Activated T-cell treated with anti-CD3 and anti-CD28 coated beads, Interleukin-2, amount 50 U/mL, for 4 hours (primary cell): ENCODE measurements at regions not wholly inside any gene's neighbourhood (a gene's known extent, or its start where the extent isn't known, plus 50 kb on each side); places are given as distances from the start of the nearest gene placed in this dataset.
A peak's percentile ranks its signal among the peaks of the same experiment; 100 is the strongest.

ENCODE experiments used
- ATAC-seq, 2 donors: fragments of 200-7000 bp; cut with Tn5 transposase; one replicate each; pipeline ENCODE4 v1.10.0; 2021
- DNase-seq: peaks from one replicate; pipeline ENCODE4 v3.0.0-alpha.2; 2020
- H3K27me3 Mint-ChIP-seq: one replicate; pipeline ENCODE4 v1.8.0; 2021; ENCODE audit warnings: low read depth, mixed read lengths
- H3K36me3 Mint-ChIP-seq: one replicate; pipeline ENCODE4 v1.8.0; 2022; ENCODE audit warnings: mixed read lengths; ENCODE audit not compliant: insufficient read depth
- H3K4me1 Mint-ChIP-seq: one replicate; pipeline ENCODE4 v1.8.0; 2021; ENCODE audit warnings: low read depth, mixed read lengths
- H3K4me3 Mint-ChIP-seq: one replicate; pipeline ENCODE4 v1.8.0; 2021; ENCODE audit warnings: mild to moderate bottlenecking, moderate library complexity, mixed read lengths
- H3K9me3 Mint-ChIP-seq: one replicate; pipeline ENCODE4 v1.8.0; 2021; ENCODE audit warnings: mixed read lengths

GRCh38 chr1:234697741-234698140 lies 87.8 kb upstream of the IRF2BP2 start:
- no peaks in the 10 kb centered on the region for H3K36me3 Mint-ChIP-seq
- H3K4me1 Mint-ChIP-seq, result peaks cover 6% of the 10 kb centered on the region
- no peak overlapping the region for H3K4me3 Mint-ChIP-seq
- ATAC-seq (no peak), DNase-seq (no peak)
- H3K9me3 Mint-ChIP-seq, result no peaks in the 10 kb centered on the region
- H3K27me3 Mint-ChIP-seq, result no peaks in the 10 kb centered on the region

DNA sequence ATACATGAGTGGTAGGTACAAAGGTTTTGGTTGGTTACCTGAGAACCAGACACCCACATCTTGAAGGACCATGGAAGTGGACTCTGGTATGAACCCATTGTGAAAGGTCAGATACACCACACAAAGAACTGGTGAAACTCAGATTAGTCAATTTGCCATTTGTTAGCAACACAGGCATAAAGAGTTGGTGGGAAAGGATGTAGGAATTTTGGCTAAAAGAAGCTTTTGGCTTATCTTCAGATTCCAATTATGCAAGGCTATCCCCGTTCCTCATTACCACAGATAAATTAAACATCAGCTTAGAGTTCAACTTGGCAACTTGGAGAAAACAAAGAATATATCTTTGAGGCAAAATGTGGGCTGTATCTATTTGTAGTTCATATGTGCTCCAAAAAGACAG lies 87.0 kb upstream of the IRF2BP2 start:
- H3K9me3 Mint-ChIP-seq, result no peaks in the 10 kb centered on the region
- H3K4me1 Mint-ChIP-seq, result peaks cover 6% of the 10 kb centered on the region
- no peaks in the 10 kb centered on the region for H3K27me3 Mint-ChIP-seq

DNA sequence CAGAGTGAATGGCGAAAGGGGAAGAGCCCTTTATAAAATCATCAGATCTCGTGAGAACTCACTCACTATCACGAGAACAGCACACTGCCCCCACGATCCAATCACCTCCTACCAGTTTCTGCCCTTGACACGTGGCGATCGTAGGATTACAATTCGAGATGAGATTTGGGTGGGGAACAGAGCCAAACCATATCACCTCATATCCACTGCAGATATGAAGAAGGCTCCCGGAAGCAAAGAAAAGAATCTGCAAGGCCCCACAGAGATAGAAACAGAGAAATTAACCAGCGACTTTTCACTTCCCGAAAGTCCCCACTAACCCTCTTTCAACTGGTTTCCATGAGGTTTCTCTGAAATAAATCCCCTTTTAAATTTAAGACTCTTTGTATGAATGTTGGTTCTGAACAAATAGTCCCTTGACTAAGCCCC lies 86.2 kb upstream of the IRF2BP2 start:
- ATAC-seq, result no peak
- H3K36me3 Mint-ChIP-seq, result no peaks in the 10 kb centered on the region
- no peaks in the 10 kb centered on the region for H3K27me3 Mint-ChIP-seq
- DNase-seq, result no peak
- peaks cover 8% of the 10 kb centered on the region for H3K4me1 Mint-ChIP-seq
- no peak overlapping the region for H3K4me3 Mint-ChIP-seq
- no peaks in the 10 kb centered on the region for H3K9me3 Mint-ChIP-seq

More for the DNA sequence above, 87.0 kb upstream of the IRF2BP2 start:
- ATAC-seq (no peak), DNase-seq (no peak)
- H3K36me3 Mint-ChIP-seq, result no peaks in the 10 kb centered on the region
- H3K4me3 Mint-ChIP-seq, result no peak overlapping the region

GRCh38 chr1:234694661-234695060 lies 84.7 kb upstream of the IRF2BP2 start:
- Mint-ChIP-seq H3K9me3 (no peaks in the 10 kb centered on the region), H3K36me3 (no peaks in the 10 kb centered on the region), H3K4me1 (peaks cover 2% of the 10 kb centered on the region), H3K4me3 (no peak overlapping the region), H3K27me3 (no peaks in the 10 kb centered on the region)
- DNase-seq (no peak), ATAC-seq (no peak)

GRCh38 chr1:234692966-234693580 lies 83.1 kb upstream of the IRF2BP2 start:
- ATAC-seq, result no peak
- no peaks in the 10 kb centered on the region for H3K9me3 Mint-ChIP-seq
- no peaks in the 10 kb centered on the region for H3K27me3 Mint-ChIP-seq
- H3K4me3 Mint-ChIP-seq, result no peak overlapping the region
- DNase-seq, result no peak
- peaks cover 2% of the 10 kb centered on the region for H3K4me1 Mint-ChIP-seq
- H3K36me3 Mint-ChIP-seq, result no peaks in the 10 kb centered on the region

DNA sequence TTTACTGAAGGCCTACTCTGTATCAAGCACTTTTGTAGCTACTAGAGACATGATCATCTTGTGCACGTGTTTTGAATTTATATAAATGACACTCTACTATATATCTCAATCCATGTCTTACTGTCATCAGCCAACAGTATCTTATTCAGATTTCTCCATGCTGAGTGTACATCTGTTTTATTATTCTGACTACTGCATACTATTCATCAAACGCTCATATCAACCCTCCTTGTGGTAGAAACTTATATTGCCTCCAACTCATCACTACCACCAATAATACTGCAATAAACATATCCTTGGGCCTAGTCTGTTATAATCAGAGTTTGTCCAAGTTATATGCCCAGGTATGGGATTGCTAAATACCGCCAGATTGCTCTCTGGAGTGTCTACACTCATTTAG lies 81.6 kb upstream of the IRF2BP2 start:
- no peak overlapping the region for H3K4me3 Mint-ChIP-seq

GRCh38 chr1:234690872-234691271 lies 80.9 kb upstream of the IRF2BP2 start:
- Mint-ChIP-seq H3K4me3 (no peak overlapping the region), H3K27me3 (no peaks in the 10 kb centered on the region), H3K36me3 (no peaks in the 10 kb centered on the region), H3K4me1 (peaks cover 2% of the 10 kb centered on the region), H3K9me3 (peaks cover 3% of the 10 kb centered on the region)
- DNase-seq (no peak), ATAC-seq (no peak)

More for the DNA sequence above, 81.6 kb upstream of the IRF2BP2 start:
- H3K36me3 Mint-ChIP-seq, result no peaks in the 10 kb centered on the region
- DNase-seq (no peak), ATAC-seq (peak; percentile 63)
- no peaks in the 10 kb centered on the region for H3K9me3 Mint-ChIP-seq
- H3K27me3 Mint-ChIP-seq, result no peaks in the 10 kb centered on the region
- H3K4me1 Mint-ChIP-seq, result peaks cover 2% of the 10 kb centered on the region

DNA sequence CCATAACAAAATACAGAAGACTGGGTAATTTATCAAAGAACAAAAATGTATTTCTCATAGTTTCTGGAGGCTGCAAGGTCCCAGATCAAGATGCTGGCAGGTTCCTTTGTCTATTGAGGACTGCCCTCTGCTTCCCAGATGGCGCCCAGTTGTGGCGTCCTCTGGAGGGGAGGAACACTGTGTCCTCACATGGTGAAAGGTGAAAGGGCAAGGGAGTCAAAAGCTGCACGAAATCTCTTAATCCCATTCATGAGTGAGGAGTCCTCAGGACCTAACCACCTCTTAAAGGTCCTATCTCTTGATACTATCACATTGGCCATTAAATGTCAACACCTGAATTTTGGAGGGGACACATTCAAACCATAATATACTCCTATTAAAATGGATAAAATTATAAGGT lies 79.3 kb upstream of the IRF2BP2 start:
- Mint-ChIP-seq H3K4me3 (no peak overlapping the region), H3K9me3 (peaks cover 11% of the 10 kb centered on the region), H3K36me3 (peaks cover 3% of the 10 kb centered on the region), H3K4me1 (peaks cover 2% of the 10 kb centered on the region), H3K27me3 (no peaks in the 10 kb centered on the region)
- no peak for ATAC-seq
- DNase-seq, result no peak

- no peak for DNase-seq
- H3K27me3 Mint-ChIP-seq, result no peaks in the 10 kb centered on the region
- H3K4me3 Mint-ChIP-seq, result no peak overlapping the region
- peaks cover 2% of the 10 kb centered on the region for H3K4me1 Mint-ChIP-seq
- H3K36me3 Mint-ChIP-seq, result peaks cover 3% of the 10 kb centered on the region
- ATAC-seq, result no peak
- peaks cover 11% of the 10 kb centered on the region for H3K9me3 Mint-ChIP-seq
Observed at GRCh38 chr1:234687011-234687410, 77.0 kb upstream of the IRF2BP2 start.

DNA sequence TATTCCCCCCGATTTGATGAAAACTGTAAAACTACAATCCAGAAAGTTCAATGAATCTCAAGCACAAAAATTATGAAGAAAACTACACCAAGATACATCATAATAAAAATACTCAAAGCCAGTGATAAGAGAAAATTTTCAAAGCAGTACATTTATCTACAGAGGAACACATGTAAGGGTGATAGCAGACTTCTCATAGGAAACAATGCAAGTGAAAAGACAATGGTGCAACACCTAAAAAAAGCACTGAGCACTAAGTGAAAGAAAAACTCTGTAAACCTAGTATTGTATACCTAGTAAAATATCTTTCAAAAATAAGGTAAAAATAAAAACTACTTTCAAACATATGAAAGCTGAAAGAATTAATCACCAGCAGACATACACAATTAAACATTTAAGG lies 76.1 kb upstream of the IRF2BP2 start:
- no peak for DNase-seq
- no peaks in the 10 kb centered on the region for H3K4me1 Mint-ChIP-seq
- peaks cover 11% of the 10 kb centered on the region for H3K9me3 Mint-ChIP-seq
- no peak for ATAC-seq
- H3K4me3 Mint-ChIP-seq, result no peak overlapping the region
- H3K36me3 Mint-ChIP-seq, result peaks cover 3% of the 10 kb centered on the region
- no peaks in the 10 kb centered on the region for H3K27me3 Mint-ChIP-seq

GRCh38 chr1:234684856-234685255 lies 74.9 kb upstream of the IRF2BP2 start:
- ATAC-seq, result no peak
- no peak overlapping the region for H3K4me3 Mint-ChIP-seq

GRCh38 chr1:234683861-234684632 lies 74.1 kb upstream of the IRF2BP2 start:
- DNase-seq (no peak), ATAC-seq (no peak)
- Mint-ChIP-seq H3K36me3 (peaks cover 3% of the 10 kb centered on the region), H3K4me3 (no peak overlapping the region), H3K4me1 (no peaks in the 10 kb centered on the region), H3K9me3 (peaks cover 11% of the 10 kb centered on the region), H3K27me3 (no peaks in the 10 kb centered on the region)

More at GRCh38 chr1:234684856-234685255, 74.9 kb upstream of the IRF2BP2 start:
- Mint-ChIP-seq H3K9me3 (peaks cover 11% of the 10 kb centered on the region), H3K4me1 (no peaks in the 10 kb centered on the region), H3K27me3 (no peaks in the 10 kb centered on the region), H3K36me3 (peaks cover 3% of the 10 kb centered on the region)
- DNase-seq, result no peak

- Mint-ChIP-seq H3K27me3 (no peaks in the 10 kb centered on the region), H3K36me3 (peaks cover 3% of the 10 kb centered on the region), H3K4me1 (no peaks in the 10 kb centered on the region), H3K9me3 (peaks cover 11% of the 10 kb centered on the region), H3K4me3 (no peak overlapping the region)
- no peak for ATAC-seq
- no peak for DNase-seq
Observed at GRCh38 chr1:234683127-234683860, 73.3 kb upstream of the IRF2BP2 start.

DNA sequence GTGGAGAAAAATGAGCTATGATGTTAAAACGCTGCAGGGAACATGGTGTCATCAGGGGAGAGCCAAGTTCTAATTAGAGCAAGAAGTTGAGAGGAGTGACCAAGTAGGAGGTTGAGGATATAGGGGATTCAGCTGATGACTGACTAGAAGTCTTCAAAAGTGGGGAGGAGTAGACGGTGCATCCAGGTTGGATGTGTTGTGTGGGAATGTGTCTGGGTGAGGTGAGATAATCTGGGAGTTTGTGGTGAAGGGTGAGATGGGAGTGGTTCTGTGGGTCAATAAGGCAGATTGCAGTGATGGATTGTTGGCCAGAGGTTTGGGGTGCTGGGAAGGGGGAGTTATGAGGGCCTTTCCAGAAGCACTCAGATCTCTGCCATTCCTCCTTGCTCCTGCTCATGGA lies 72.0 kb upstream of the IRF2BP2 start:
- Mint-ChIP-seq H3K27me3 (no peaks in the 10 kb centered on the region), H3K36me3 (peaks cover 3% of the 10 kb centered on the region), H3K4me1 (no peaks in the 10 kb centered on the region), H3K4me3 (no peak overlapping the region), H3K9me3 (peaks cover 11% of the 10 kb centered on the region)
- no peak for DNase-seq
- no peak for ATAC-seq
